ENCODE measurements at regions not wholly inside any gene's neighbourhood (a gene's known extent, or its start where the extent isn't known, plus 50 kb on each side); places are given as distances from the start of the nearest gene placed in this dataset.
"Not testable (repeated sequence)": the region's sequence is repeated elsewhere in the genome, so short reads cannot be mapped to it uniquely, and the experiment has no call there.

DNA sequence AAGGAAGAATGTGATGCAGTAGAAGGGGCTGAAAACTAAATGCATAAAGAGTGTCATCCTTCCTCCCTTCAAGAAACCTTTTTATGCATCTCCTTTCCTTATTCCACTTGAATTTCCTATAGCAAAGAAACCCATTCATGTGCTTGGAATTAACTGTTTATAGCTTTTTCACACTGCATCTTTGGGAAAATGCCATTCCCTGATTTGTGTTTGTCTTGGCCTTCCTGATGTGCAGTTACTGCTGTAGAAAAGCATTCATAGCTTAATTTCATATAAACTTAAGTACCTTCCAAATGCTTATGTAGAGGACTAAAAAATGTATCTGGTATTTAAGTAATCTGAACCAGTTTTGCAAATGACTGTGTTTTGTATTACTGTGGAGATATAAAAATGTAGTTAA lies 61.8 kb downstream of the SDR9C7 start:
- no peak for DNase-seq

GRCh38 chr12:56867216-56867615 lies 67.0 kb downstream of the SDR9C7 start:
- no peak for DNase-seq

DNA sequence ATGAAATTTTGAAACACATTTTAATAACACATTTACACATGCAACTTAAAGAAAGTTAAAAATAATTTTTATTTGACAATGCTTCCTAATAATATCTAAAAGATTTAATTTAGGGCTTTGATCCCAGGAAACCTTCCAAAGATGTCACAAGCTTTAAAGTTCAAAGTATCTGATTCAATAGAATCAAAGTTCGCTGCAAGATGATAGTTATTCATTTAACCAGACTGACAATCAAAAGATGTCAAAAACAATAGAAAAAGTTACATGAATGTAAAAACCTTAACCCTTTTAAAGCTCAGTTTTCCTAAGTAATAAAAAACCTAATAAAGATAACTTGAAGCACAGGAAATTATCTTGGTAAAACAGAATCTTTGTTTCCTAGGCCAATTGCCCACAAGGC lies 67.7 kb downstream of the SDR9C7 start:
- DNase-seq, result no peak

DNA sequence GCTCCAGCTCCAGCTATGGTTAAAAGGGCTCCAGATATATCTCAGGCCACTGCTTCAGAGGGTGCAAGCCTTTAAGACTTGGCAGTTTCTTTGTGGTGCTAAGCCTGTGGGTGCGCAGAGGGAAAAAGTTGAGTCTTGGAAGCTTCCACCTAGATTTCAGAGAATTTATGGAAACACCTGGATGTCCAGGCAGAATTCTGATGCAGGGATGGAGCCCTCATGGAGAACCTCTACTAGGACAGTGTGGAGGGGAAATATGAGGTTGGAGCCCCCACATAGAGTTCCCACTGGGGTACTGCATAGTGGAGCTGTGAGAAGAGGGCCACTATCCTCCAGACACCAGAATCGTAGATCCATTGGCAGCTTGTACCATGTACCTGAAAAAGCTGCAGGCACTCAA lies 69.9 kb downstream of the SDR9C7 start:
- DNase-seq, result no peak

GRCh38 chr12:56863789-56864188 lies 70.4 kb downstream of the SDR9C7 start:
- no peak for DNase-seq

DNA sequence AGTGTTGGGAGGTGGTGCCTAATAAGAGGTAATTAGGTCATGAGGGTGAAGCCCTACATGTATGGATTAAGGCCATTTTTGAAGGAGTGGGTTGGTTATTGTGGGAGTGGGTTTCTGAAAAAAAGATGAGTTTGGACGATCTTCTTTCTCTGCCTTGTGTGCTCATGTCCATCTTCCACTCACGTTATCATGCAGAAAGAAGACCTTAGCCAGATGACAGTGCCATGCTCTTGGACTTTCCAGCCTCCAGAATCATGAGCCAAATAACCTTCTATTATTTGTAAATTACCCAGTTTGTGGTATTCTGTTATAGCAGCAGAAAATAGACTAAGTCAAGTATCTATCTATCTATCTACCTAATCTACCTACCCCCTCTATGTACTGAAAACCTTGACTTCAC lies 71.9 kb downstream of the SDR9C7 start:
- no peak for DNase-seq

- DNase-seq, result not testable (repeated sequence)
Observed at GRCh38 chr12:56853392-56853978, 80.7 kb downstream of the SDR9C7 start.

DNA sequence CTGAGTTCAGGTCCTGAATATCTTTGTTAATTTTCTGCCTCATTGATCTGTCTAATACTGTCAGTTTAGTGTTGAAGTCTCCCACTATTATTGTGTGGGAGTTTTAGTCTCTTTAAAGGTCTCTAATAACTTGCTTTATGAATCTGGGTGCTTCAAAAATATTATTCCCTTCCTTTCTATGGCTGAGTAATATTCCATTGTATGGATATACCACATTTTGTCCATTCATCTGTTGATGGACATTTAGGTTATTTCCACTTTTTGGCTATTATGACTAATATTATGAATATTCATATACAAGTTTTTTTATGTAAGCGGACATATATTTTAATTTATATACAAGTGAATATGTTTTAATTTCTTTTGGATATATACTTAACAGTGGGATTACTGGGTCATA lies 82.7 kb downstream of the SDR9C7 start:
- DNase-seq, result no peak

- no peak for DNase-seq
Observed at GRCh38 chr12:56840922-56841321, 77.8 kb downstream of the HSD17B6 start.

GRCh38 chr12:56839915-56840325 lies 76.8 kb downstream of the HSD17B6 start:
- DNase-seq, result peak; percentile 58

- no peak for DNase-seq
Observed at GRCh38 chr12:56839489-56839848, 76.3 kb downstream of the HSD17B6 start.

DNA sequence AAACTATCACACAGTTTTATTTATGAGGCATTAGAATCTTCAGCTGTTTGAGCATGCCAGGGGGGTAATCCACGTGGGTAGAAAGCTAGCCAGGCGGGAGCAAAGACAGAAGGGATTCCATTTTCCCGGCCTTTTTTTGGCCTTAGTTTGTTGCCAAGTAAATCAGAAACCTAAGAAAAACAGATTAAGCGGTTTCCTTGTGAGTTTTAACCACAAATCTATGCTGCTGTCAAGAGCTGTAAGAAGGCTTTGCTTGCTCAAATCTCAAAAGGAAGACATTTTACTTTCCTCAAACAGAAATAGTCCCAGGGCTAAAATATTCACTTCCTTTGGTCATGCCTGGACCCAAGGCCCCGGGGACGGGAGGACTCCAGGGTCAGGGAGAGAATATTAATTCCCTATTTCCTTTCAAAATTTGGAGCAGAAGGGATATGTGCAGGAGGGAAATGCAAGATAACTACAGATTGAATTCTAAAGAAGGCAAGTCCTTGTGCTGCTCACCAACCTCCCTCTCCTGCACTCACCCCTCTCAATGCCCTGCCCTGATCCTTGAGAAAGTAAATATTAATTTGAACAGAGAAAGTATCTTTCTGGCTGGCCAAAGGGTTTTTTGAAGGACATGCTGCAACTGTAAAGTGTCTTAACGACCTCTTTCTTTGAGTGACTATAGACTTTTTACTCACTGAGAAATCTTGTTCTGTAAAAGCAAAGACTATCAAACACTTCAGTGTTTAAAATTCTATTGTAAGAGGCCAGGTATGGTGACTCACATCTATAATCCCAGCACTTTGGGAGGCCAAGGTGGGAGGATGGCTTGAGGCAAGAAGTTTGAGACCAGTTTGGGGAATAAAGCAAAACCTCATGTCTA lies 75.7 kb downstream of the HSD17B6 start:
- no peak for DNase-seq
